M059J (cell line): ENCODE measurements at regions not wholly inside any gene's neighbourhood (a gene's known extent, or its start where the extent isn't known, plus 50 kb on each side); places are given as distances from the start of the nearest gene placed in this dataset.
"Not testable (repeated sequence)": the region's sequence is repeated elsewhere in the genome, so short reads cannot be mapped to it uniquely, and the experiment has no call there.

Experiments used
- DNase-seq: peaks from one replicate; pipeline ENCODE4 v3.0.0-alpha.2; 2012; ENCODE audit warnings: low read depth

- DNase-seq, result peak; percentile 51
These were observed 129.3 kb upstream of the PDE7B start for GRCh38 chr6:135722190-135722589.

DNA sequence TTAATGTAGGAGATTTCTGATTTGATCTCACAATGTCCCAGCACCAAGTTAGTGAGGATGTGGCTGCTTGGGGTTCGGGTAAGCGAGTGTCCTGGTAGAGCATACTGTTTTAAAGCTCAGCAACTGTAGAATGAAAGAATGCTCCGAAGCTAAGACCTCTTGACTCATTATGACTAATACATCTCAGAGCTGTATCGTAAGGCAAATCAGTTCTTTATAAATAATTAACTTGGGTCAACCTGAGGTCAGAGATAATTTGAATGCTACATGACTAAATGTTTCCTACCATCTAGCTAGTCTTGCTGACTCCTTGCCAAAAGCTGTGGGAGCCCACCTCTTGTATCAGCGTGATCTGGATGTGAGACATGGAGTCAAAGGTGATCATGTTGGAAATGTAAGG, 128.8 kb upstream of the PDE7B start:
- DNase-seq, result peak; percentile 100

DNA sequence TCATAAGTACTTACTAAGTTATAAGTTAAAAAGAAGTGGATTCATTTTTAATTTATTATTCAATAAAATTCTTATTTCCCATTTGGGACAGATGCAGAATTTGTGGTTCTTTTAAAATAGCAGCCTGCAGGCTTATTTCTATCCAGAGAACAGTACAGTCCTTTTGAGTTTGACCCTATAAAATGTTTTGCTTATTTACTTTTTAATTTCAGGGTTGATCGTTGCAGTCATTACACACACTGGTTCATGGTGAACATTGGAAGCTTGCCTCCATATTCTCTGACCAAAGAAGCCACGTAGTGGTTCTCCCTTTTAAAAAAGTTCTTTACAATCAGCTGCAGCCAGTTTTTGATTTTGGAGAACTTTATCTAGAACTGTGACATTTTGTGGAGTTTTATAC, 122.9 kb upstream of the PDE7B start:
- peak; percentile 59 for DNase-seq

DNA sequence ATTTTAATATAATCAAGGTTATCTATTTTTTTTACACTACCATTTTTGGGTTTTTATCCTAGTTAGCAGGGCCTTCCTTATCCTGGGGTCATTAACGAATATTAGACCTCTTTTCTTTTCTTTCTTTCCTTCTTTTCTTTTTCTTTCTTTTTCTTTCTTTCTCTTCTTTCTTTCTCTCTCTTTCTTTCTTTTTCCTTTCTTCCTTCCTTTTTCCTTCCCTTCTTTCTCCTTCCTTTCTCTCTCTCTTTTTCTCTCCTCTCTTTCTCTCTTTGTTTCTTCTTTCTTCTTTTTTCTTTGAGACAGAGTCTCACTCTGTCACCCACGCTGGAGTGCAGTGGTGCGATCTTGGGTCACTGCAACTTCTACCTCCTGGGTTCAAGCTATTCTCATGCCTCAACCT, 120.4 kb upstream of the PDE7B start:
- DNase-seq, result no peak

DNA sequence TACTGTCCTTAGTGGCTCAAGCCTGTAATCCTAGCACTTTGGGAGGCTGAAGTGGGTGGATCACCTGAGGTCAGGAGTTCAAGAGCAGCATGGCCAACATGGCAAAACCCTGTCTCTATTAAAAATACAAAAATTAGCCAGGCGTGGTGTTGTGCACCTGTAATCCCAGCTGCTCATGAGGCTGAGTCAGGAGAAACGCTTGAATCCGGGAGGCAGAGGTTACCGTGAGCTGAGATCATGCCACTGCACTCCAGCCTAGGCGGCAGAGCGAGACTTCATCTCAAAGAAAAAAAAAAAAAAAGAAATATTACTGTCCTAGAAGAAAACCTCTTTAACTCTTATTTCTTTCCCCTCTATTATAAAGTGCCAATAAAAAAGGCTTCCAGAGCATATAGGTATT, 115.2 kb upstream of the PDE7B start:
- not testable (repeated sequence) for DNase-seq

DNA sequence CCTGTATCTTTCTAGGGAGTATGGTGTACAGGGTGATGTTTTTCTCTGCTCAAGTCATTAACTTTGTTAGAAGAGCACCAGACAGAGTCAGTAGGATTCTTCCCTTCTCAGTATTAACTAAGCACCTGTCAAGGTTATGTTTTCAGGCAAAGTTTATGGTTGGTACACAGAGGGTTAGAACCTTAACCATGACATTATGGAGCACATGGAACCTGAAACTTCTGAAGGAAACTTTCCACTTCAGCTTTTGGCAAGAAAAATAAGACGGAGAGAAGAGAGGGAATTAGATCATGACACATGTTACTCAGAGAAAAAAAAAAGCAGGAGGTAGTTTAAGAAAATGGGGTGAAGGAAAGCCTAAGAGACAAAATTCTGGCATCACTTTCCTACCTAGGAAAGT, 112.9 kb upstream of the PDE7B start:
- DNase-seq, result peak; percentile 58

DNA sequence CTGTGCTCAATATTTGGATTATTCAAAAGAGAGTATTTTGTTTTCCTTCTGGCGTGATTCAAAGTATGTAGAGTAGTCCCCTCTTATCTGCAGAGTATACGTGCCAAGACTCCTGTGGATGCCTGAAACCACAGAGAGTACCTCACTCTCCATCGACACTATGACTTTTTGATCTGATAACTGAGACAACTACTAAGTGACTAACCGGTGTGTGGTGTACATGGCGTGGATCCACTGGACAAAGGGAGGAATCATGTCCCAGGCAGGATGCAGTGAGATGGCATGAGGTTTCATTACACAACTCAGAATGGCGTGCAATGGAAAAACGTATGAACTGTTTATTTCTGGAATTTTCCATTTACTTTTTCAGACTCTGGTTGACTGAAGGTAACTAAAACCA, 112.2 kb upstream of the PDE7B start:
- DNase-seq, result peak; percentile 99

GRCh38 chr6:135740580-135740979, 110.9 kb upstream of the PDE7B start:
- no peak for DNase-seq

- DNase-seq, result no peak
These were observed 108.0 kb upstream of the PDE7B start for GRCh38 chr6:135743476-135743875.

DNA sequence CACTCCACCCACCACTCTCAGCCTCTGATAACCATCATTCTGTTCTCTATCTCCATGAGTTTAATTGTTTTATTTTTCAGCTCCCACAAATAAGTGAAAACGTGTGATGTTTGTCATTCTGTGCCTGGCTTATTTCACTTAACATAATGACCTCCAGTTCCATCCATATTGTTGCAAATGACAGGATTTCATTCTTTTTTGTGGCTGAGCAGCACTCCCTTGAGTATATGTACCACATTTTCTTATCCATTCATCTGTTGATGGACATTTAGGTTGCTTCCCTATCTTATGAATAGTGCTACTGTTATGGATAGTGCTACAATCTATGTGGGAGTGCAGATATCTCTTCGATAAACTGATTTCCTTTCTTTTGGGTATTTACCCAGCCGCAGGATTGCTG, 103.3 kb upstream of the PDE7B start:
- no peak for DNase-seq

DNA sequence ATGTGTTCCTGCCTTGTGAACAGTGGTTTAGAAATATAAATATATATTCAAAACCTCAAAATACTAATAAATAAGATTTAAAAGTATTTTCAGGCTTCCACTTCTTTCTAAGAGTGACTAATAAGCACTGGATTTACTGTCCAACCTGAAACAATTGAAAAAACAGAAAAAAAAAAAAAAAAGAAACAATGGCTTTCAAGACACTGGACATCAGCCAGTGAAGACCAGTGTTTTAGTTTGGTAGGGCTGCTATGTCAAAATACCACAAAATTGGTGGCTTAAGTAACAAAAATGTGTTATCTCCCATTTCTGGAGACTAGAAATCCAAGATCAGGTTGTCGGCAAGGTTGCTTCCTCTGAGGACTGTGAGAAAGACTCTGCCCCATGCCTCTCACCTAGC, 101.4 kb upstream of the PDE7B start:
- peak; percentile 42 for DNase-seq

GRCh38 chr6:135753196-135753595, 98.3 kb upstream of the PDE7B start:
- DNase-seq, result no peak

GRCh38 chr6:135759831-135760230, 91.7 kb upstream of the PDE7B start:
- peak; percentile 34 for DNase-seq

- no peak for DNase-seq
These were observed 77.5 kb upstream of the PDE7B start for GRCh38 chr6:135774006-135774405.

GRCh38 chr6:135779213-135779612, 72.3 kb upstream of the PDE7B start:
- DNase-seq, result no peak

DNA sequence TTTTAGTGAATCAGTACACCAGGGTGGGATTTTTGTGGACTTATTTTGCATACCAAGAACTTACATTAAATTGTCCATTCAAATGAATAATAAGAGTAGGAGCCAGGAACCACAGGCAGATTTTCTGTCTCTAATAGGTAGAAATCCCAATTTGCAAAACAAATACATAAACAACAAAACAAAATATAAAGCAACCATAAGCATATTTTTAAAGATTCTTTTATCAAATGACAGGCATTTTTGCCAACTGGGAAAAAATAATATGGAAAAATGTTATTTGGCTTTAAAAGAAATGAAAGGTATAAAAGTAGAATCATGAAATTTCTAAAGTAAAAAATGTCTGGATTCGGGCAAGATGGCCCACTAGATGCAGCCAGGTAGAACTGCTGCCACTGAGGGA, 71.2 kb upstream of the PDE7B start:
- DNase-seq, result no peak

DNA sequence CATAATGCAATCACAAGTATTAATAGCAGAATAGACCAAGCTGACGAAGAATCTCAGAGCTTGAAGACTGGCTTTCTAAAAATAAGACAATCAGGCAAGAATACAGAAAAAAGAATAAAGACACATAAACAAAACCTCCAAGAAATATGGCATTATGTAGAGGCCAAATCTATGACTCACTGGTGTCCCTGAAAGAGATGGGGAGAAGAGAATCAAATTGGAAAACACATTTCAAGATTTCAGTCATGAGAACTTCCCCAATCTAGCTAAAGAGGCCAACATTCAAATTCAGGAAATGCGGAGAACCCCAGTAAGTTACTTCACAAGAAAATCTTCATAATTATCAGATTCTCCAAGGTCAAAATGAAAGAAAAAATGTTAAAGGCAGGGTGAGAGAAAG, 69.0 kb upstream of the PDE7B start:
- peak; percentile 5 for DNase-seq

GRCh38 chr6:135784507-135784906, 67.0 kb upstream of the PDE7B start:
- DNase-seq, result no peak

- DNase-seq, result no peak
These were observed 62.0 kb upstream of the PDE7B start for GRCh38 chr6:135789375-135790050.

GRCh38 chr6:135791441-135791840, 60.1 kb upstream of the PDE7B start:
- no peak for DNase-seq

GRCh38 chr6:135796643-135797305, 54.7 kb upstream of the PDE7B start:
- DNase-seq, result no peak

DNA sequence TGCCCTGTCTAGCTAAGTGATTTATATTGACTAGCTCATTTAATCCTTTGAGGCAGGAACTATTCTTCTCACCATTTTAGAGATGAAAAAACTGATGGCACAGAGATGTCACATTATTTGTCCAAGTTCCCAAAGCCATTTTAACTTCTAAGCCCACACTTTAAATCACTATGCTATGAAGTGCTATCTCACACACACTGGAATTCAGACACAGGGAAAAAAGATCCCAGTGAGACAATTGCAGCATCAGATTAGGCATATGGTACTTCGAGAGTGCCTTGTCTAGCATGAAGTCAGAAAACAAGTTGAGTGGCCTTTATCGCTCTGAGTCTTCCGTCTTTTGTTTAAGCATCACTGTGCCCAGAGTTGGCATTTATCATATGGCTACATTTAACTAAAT, 54.1 kb upstream of the PDE7B start:
- no peak for DNase-seq

- DNase-seq, result no peak
These were observed 52.6 kb upstream of the PDE7B start for GRCh38 chr6:135798751-135799515.
